ENCODE measurements at regions not wholly inside any gene's neighbourhood (a gene's known extent, or its start where the extent isn't known, plus 50 kb on each side); places are given as distances from the start of the nearest gene placed in this dataset.
"Not testable (repeated sequence)": the region's sequence is repeated elsewhere in the genome, so short reads cannot be mapped to it uniquely, and the experiment has no call there.

DNA sequence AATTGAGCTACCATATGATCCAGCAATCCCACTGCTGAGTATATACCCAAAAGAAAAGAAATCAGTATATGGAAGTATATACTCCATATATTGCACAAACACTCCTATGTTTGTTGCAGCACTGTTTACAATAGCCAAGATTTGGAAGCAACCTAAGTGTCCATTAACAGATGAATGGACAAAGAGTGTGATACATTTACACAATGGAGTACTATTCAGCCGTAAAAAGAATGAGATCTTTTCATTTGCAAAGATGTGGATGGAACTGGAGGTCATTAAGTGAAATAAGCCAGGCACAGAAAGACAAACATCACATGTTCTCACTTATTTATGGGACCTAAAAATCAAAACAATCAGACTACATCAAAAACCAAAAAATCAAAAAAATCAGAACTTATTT, 133.4 kb upstream of the ADCY1 start:
- TF ChIP-seq CTCF (conservative IDR thresholded peaks at IDR 0.05 in 1 of 2, IDR thresholded peaks at IDR 0.05 in 1 of 2; ENCODE audit: low read depth in 1 of 2, low read length in 2 of 2); EZH2 (IDR thresholded peaks at IDR 0.05; ENCODE audit: low read length, missing control alignments): not testable (repeated sequence)

Data from fibroblast of lung (primary cell).